HG03457 (cell line): ENCODE measurements at regions not wholly inside any gene's neighbourhood (a gene's known extent, or its start where the extent isn't known, plus 50 kb on each side); places are given as distances from the start of the nearest gene placed in this dataset.

Experiments used
- ATAC-seq: cut with Tn5 transposase; IDR thresholded peaks from one replicate; pipeline ENCODE4 v1.9.1; 2021; ENCODE audit warnings: moderate number of reproducible peaks; ENCODE audit not compliant: unreplicated experiment

GRCh38 chr3:117488983-117489382 is 779.4 kb downstream of the TUSC7 start:
- ATAC-seq = no peak

- no peak for ATAC-seq
These were observed 780.1 kb downstream of the TUSC7 start for GRCh38 chr3:117489663-117490079.

- ATAC-seq = no peak
These were observed 781.1 kb downstream of the TUSC7 start for GRCh38 chr3:117490716-117491115.

GRCh38 chr3:117495620-117496019 is 786.0 kb downstream of the TUSC7 start:
- no peak for ATAC-seq

GRCh38 chr3:117499189-117499870 is 789.8 kb downstream of the TUSC7 start:
- ATAC-seq = no peak

- no peak for ATAC-seq
These were observed 798.4 kb downstream of the TUSC7 start for GRCh38 chr3:117507958-117508357.

GRCh38 chr3:117509858-117510257 is 800.3 kb downstream of the TUSC7 start:
- ATAC-seq = no peak

- no peak for ATAC-seq
These were observed 800.8 kb downstream of the TUSC7 start for GRCh38 chr3:117510396-117510795.

- ATAC-seq = no peak
These were observed 803.4 kb downstream of the TUSC7 start for GRCh38 chr3:117512975-117513374.

- no peak for ATAC-seq
These were observed 805.7 kb downstream of the TUSC7 start for GRCh38 chr3:117515309-117515708.

GRCh38 chr3:117518364-117518763 is 808.8 kb downstream of the TUSC7 start:
- no peak for ATAC-seq

- no peak for ATAC-seq
These were observed 810.2 kb downstream of the TUSC7 start for GRCh38 chr3:117519776-117520175.

- no peak for ATAC-seq
These were observed 811.0 kb downstream of the TUSC7 start for GRCh38 chr3:117520582-117520981.

GRCh38 chr3:117523418-117523817 is 813.8 kb downstream of the TUSC7 start:
- no peak for ATAC-seq

GRCh38 chr3:117524890-117525289 is 815.3 kb downstream of the TUSC7 start:
- no peak for ATAC-seq

- no peak for ATAC-seq
These were observed 817.0 kb downstream of the TUSC7 start for GRCh38 chr3:117526470-117527079.

GRCh38 chr3:117527346-117527745 is 817.8 kb downstream of the TUSC7 start:
- no peak for ATAC-seq

- no peak for ATAC-seq
These were observed 819.1 kb downstream of the TUSC7 start for GRCh38 chr3:117528688-117529087.

GRCh38 chr3:117531078-117531767 is 821.6 kb downstream of the TUSC7 start:
- ATAC-seq = no peak

- no peak for ATAC-seq
These were observed 822.7 kb downstream of the TUSC7 start for GRCh38 chr3:117532268-117532667.

GRCh38 chr3:117534138-117534537 is 824.6 kb downstream of the TUSC7 start:
- no peak for ATAC-seq

- no peak for ATAC-seq
These were observed 826.4 kb downstream of the TUSC7 start for GRCh38 chr3:117536006-117536405.
